ENCODE measurements at regions not wholly inside any gene's neighbourhood (a gene's known extent, or its start where the extent isn't known, plus 50 kb on each side); places are given as distances from the start of the nearest gene placed in this dataset.

GRCh38 chr9:105984714-105985113 lies 290.4 kb downstream of the TMEM38B start:
- H3K27ac ChIP-seq = no peak overlapping the region
- CTCF ChIA-PET = no interaction called here
- TF ChIP-seq CTCF (conservative IDR thresholded peaks at IDR 0.05; ENCODE audit: low read depth) = no peak
- no peak for DNase-seq (ENCODE audit: low spot score)
- POLR2A ChIA-PET (ENCODE audit: low non-redundant PET) = no interaction called here

GRCh38 chr9:105993116-105993854 lies 298.9 kb downstream of the TMEM38B start:
- POLR2A ChIA-PET (ENCODE audit: low non-redundant PET) = no interaction called here

GRCh38 chr9:105993921-105994715 lies 299.8 kb downstream of the TMEM38B start:
- POLR2A ChIA-PET (ENCODE audit: low non-redundant PET) = no interaction called here
- CTCF ChIA-PET = no interaction called here
- TF ChIP-seq CTCF (conservative IDR thresholded peaks at IDR 0.05; ENCODE audit: low read depth) = no peak
- no peak for DNase-seq (ENCODE audit: low spot score)
- no peak overlapping the region for H3K27ac ChIP-seq

More at GRCh38 chr9:105993116-105993854, 298.9 kb downstream of the TMEM38B start:
- CTCF ChIA-PET = interaction anchor here (0.6 kb wide), 1 partner anchor 274 kb away, joined by 3 read pairs; no protein-coding TSS in a partner anchor
- no peak overlapping the region for H3K27ac ChIP-seq
- no peak for TF ChIP-seq CTCF (conservative IDR thresholded peaks at IDR 0.05; ENCODE audit: low read depth)
- no peak for DNase-seq (ENCODE audit: low spot score)

GRCh38 chr9:105994970-105995369 lies 300.6 kb downstream of the TMEM38B start:
- DNase-seq (ENCODE audit: low spot score) = peak; percentile 65
- no peak for TF ChIP-seq CTCF (conservative IDR thresholded peaks at IDR 0.05; ENCODE audit: low read depth)
- H3K27ac ChIP-seq = no peak overlapping the region
- ChIA-PET CTCF (interaction anchor here (0.7 kb wide), 1 partner anchor 57 kb away, joined by 3 read pairs; no protein-coding TSS in a partner anchor), POLR2A (ENCODE audit: low non-redundant PET) (no interaction called here)

- no peak for DNase-seq (ENCODE audit: low spot score)
- ChIA-PET POLR2A (ENCODE audit: low non-redundant PET) (no interaction called here), CTCF (no interaction called here)
- no peak overlapping the region for H3K27ac ChIP-seq
- no peak for TF ChIP-seq CTCF (conservative IDR thresholded peaks at IDR 0.05; ENCODE audit: low read depth)
Observed at GRCh38 chr9:106017198-106017740, 322.9 kb downstream of the TMEM38B start.

- H3K27ac ChIP-seq = no peak overlapping the region
- POLR2A ChIA-PET (ENCODE audit: low non-redundant PET) = no interaction called here
- CTCF ChIA-PET = interaction anchor here (0.6 kb wide), 1 partner anchor 44 kb away, joined by 3 read pairs; no protein-coding TSS in a partner anchor
- TF ChIP-seq CTCF (conservative IDR thresholded peaks at IDR 0.05; ENCODE audit: low read depth) = no peak
- DNase-seq (ENCODE audit: low spot score) = no peak
Observed at GRCh38 chr9:106019039-106019680, 324.8 kb downstream of the TMEM38B start.
